GM19455 (cell line): ENCODE measurements at regions not wholly inside any gene's neighbourhood (a gene's known extent, or its start where the extent isn't known, plus 50 kb on each side); places are given as distances from the start of the nearest gene placed in this dataset.
"Not testable (repeated sequence)": the region's sequence is repeated elsewhere in the genome, so short reads cannot be mapped to it uniquely, and the experiment has no call there.

Experiments used
- ATAC-seq: cut with Tn5 transposase; IDR thresholded peaks from one replicate; pipeline ENCODE4 v1.9.1; 2021; ENCODE audit not compliant: unreplicated experiment

DNA sequence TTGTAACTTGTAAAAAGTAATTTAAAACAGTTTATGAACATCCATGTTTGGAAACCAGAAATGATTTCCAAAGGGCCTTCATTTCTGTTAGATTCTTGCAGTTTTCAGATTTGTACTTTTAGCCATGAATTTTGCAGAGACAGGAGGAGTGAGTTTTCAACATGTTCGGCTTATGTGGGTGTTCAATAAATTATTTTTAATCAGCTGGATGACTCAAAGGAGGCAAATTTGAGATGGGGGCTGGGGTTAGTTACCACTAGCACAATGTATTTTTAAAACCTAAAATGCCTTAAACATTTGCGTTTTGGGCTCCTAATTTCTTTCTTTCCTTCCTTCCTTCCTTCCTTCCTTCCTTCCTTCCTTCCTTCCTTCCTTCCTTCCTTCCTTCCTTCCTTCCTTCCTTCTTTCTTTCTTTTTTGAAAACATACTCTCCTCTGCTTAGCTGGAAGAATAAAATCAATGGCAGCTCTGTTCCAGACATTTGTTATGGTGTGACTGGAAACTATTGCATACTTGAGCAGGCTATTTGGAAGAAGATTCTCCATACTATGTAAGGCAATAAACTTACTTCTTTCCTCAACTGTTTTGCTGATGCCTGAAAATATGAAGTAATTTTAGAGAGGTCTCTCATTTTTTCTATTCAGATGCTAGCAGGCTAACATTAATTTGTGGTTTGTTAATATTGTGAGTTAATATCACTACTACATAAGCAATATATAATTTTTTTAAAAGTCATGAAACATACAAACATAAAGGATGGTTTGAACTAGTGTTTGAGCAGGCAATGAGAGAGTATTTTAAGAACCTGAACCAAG, 394.4 kb downstream of the NYAP2 start:
- ATAC-seq = no peak

DNA sequence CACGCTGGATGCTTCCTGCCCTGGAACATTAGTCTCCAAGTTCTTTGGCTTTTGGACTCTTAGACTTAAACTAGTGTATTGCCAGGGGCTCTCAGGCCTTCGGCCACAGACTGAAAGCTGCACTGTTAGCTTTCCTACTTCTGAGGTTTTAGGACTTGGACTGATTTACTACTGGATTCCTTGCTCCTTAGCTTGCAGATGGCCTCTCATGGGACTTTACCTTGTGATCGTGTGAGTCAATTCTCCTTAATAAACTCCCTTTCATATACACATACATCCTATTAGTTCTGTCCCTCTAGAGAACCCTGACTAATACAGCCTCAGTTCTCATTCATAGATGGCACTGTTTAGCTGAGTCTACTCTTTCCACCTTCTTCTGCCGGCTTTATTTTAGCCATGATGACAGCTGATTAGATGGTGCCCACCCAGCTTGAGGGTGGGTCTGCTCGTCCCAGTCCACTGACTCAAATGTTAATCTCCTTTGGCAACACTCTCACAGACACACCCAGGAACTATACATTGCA, 389.1 kb downstream of the NYAP2 start:
- no peak for ATAC-seq

DNA sequence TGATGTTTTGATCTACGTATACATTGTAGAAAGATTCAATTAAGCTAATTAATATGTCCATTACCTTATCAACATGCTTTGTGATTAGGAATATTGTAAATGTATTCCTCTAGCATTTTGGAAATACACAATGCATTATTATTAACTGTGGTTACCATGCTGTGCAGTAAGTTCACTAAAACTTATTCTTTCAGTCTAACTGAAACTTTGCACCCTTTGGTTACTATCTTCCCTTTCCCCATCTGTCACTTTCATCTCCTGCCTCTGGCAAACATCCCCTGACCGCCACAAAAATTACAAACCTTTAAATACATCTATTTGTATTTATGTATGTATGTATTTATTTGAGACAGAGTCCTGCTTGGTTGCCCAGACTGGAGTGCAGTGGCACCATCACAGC, 388.0 kb downstream of the NYAP2 start:
- no peak for ATAC-seq

DNA sequence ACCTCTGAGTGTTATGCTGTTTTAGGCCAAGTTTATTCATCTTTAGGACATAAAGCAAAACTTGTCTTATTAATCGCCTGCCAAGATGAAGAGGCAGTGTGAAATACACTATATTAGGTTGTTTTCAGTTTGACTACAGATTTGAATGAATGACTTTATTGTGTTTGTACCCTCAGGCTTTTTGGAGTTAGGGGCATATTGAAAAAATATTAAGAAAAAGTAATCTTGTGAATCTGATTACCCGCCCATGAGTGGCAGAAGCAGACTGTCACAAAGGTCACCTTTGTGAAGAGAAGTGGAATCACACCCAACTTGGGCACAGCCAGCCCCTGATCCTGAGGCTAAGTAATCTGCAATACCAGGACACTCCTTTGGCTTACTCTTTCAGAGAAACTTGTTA, 382.5 kb downstream of the NYAP2 start:
- ATAC-seq = no peak

DNA sequence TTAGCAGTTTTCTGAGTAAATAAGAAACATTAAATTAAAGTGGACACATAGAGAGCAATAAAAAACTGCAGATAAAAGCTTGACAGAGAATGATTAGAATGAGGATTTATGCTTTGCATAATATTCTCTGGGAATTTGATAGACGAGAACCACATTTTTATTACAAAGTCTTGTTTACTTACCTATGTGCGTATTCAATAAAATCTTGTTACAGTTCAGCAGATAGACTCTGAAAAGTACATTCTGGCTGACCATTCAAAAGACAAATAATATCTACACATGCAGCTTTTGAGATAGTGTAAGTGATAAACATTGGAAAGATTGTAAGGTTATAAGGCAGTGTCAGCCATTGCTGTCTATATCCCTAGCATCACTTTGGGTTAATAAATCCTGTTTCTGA, 381.6 kb downstream of the NYAP2 start:
- ATAC-seq = no peak

DNA sequence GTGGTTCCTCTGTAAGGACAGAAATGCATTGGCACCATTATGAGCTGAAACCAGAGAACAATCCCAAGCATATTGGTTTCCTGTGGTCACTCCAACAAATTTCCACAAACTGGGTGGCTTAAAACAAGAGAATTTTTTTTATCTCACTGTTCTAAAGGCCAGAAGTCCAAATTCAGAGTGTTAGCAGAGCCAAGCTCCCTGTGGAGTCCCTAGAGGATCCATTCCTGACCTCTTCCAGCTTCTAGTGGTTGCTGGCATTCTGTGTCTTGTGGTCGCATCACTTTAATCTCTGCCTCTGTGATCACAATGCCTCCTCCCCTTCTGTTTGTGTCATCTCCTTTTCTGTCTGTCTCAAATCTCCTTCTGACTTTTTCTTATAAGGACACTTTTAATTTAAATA, 380.3 kb downstream of the NYAP2 start:
- no peak for ATAC-seq

DNA sequence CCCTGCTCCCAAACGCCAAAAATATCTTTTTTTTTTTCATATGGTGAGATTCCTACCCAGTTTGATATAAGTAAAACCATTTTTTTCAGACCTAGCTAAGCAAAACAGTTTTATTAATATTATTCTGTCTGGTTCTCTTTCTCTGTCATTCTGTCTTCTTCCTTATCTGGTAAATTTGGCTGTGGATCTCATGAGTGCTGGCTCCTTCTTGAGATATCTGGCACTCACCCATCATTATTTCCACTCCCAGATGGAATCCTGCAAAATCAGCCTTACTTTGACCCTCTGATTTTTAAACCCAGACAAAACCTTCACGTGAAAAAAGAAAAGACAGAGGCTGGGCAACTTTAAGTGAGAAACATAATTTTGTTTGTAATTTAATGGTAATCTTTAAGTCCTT, 373.6 kb downstream of the NYAP2 start:
- ATAC-seq = no peak

DNA sequence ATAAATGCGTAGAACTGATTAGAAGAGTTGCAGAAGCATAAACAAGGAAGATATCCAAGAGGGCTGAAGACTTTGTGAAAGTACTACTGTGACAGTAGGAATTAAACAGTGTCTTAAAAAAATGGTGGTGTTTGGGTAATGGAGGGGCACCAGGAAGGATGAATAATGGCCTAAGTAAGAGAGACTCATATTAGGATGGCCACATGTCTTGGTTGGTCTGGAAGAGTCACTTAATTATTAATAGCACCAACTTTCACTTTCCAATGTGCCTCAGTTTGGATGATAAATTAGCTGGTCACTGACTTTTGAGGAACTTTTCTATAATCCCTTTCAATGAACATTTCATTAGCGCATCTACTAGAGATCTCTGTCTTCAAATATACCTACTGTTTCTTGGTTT, 372.2 kb downstream of the NYAP2 start:
- no peak for ATAC-seq

DNA sequence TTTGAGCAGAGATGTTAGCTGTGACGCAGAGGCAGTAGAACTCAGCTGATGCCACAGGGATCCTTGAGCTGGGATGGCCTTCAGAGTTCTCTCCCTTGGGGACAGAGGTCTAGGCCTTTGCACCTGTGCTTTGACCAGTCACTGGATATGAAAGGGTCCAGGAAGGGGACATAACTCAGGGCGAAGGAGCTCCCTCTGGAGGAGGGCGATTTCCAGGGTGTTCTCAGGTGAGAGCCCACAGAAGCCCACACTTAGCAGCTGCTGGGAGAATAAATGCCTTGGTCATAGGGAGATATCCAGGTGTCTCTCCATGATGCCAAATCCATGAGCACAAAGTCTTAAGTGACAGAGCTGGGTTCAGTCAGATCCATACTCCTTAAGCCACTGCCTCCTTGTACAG, 369.2 kb downstream of the NYAP2 start:
- no peak for ATAC-seq

DNA sequence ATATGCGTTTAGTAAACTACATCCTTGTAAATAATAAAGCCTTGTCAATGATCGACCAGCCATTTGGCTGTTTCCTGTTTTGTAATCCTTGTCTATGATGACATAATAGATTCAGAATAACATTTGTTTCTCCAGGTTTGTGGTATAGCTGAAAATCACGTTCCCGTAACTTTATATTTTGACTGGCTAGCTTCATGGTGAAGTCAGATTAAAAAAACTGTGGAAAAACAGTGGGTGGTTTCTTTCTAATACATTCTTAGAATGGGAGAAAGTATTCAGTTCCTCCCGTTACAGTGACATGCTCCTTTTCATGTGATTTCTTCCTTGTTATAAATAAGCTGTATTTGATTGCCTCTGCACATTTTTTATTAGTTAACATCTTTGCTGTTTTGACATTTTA, 366.9 kb downstream of the NYAP2 start:
- no peak for ATAC-seq

DNA sequence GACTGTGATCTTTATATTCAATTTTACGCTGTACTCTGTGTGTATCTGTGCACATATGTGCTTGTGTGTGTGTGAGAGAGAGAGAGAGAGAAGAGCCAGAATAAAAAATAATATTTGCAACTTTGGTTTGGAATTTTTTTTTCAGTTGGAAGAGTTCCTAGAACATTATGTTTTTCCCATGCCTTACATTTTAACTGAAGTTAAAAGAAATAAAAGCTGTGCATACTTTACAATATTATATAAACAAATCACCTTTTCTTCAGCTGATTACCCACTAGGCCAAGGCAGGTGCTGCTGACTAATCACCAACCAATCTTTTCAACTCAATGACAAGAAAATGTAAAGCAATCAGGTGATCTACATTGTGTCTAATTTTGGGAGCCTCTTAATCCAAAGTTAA, 366.3 kb downstream of the NYAP2 start:
- ATAC-seq = no peak

DNA sequence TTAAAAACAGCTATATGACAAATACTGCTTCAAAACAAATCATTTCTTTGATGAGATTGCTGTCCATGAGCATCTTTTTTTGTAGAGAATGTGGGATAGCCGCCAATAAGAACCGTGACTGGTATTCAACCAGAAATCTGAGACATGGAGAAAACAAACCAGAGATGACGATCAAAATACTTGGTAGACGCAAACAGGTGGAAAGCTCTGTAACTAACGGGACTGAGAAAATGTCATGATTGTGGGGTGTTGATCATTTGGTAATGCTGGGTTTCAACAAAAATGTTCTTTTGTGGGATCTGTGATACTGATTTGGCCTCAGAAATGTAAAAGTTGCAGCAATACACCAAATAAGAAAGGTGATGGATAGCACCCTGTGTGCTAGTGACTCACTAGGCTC, 364.8 kb downstream of the NYAP2 start:
- ATAC-seq = no peak

DNA sequence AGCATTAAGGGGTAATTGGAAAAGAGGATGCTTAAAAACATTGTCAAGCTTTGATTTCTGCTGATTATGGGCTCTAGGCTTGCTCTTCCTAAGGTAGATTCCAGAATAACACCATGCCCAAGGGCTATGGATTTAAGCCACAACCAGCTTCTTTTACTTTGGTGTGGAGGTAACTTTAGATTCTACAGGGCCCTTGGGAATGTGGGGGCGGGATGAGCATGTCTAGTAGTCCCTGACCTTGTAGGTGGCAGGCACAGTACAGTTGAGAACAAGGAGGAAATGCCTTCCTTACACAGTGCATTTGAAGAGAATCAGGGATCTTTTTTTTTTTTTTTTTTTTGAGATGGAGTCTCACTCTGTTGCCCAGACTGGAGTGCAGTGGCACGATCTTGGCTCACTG, 364.2 kb downstream of the NYAP2 start:
- ATAC-seq = no peak

DNA sequence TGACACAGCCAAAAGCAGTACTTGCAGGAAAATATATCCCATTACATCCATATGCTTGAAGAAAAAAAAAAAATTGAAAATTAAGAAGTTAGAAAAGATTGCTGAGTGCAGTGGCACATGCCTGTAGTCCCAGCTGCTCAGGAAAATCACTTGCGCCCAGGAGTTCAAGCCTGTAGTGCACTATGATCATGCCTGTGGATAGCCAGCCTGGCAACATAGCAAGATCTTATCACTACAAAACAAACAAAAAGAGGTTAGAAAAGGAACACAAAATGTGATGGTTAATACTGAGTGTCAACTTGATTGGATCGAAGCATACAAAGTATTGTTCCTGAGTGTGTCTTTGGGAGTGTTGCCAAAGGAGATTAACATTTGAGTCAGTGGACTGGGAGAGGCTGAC, 361.9 kb downstream of the NYAP2 start:
- no peak for ATAC-seq

DNA sequence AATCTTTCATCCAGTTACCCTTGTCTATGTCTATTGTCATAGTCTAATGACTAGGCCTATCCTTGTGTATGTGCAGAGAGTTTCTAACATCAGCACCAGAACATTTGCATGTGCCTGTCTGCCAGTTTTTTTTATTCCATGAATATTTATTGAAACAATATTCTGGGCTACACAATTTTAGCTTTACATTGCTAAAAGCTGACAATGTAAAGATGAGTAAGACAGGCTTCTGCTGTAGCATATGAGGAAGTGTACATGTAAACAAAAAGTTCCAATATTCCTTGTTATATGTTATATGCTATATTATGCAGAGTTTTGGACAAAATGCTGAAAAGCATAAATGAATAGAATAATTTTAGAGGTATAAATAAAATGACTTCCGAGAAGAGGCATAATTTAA, 357.7 kb downstream of the NYAP2 start:
- no peak for ATAC-seq

DNA sequence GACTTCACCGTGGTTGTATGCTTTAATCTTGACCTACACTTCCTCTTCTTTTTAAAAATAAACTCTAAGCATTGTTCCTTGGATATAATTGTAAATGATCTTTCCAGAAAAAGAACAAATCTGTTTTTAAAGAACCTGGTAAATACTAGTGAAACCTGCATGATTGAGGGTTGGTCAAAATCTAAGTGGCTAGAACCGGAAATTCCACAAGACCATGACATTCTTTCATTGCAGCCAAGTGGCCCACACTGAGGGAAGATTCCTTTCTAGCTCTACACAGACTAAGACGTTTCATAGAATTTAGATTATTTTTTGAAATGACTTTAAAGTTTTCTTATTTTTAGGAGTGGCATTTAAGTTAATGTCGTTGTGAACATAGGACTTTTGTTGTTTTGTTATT, 356.7 kb downstream of the NYAP2 start:
- ATAC-seq = no peak

DNA sequence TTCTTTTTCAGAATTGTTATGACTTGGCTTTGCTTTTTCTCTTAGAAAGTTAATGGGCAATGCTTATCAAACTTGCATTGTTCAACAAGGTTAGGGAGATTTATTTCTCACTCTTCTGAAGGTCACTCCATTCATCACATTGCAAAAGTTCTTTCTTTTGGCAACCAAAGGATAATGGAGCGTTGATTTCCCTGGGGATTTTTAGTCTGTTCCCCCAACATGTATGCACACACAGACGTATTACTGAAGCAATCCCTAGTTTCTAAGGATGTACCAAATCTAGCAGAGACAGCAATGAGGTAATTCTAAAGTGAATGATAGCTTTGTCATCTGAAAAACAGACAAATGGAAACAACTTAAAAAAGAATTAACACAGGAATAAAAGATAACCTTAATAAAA, 349.1 kb downstream of the NYAP2 start:
- ATAC-seq = no peak

DNA sequence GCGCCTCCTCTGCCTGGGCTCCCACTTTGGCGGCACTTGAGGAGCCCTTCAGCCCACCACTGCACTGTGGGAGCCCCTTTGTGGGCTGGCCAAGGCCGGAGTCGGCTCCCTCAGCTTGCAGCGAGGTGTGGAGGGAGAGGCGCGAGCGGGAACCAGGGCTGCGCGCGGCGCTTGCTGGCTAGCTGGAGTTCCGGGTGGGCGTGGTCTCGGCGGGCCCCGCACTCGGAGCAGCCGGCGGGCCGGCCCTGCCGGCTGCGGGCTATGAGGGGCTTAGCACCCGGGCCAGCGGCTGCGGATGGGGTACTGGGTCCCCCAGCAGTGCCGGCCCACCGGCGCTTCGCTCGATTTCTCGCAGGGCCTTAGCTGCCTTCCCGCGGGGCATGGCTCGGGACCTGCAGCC, 344.5 kb downstream of the NYAP2 start:
- not testable (repeated sequence) for ATAC-seq

DNA sequence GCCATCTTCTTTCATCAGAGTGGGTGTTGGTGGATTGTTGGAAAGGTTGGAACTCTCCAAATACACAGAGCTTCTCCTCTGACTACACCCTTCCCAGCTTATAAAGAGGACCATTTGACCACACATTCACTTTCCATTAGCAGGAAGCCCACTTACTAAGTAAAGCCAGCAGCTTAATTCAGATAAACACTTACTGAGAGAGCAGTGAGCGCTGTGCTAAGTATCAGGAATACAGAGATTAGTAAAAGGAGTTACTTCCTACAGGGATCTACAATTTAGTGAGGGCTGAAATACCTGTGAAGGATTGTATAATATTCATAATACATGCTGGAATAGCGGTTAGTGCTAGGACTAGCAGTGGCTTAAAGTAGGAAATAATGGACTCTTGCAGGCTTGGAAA, 343.0 kb downstream of the NYAP2 start:
- no peak for ATAC-seq

DNA sequence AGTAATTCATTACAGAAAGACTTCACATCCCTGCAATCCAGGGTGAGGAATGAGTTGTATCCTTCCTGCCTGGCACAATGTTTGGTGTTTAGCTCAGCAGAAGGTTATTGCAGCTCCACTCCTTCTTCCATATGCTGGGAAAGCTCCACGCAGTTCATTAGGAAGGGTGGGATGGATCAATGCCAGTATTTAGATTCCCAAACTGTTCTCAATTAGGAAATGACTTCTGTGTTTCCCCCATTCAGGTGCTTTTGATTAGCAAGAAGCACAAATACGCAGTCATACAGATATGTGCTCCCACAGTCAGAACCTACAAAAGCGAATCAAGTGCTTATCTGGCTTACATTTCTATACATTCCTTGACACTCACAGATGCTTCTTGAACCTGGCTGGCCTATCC, 340.6 kb downstream of the NYAP2 start:
- no peak for ATAC-seq

DNA sequence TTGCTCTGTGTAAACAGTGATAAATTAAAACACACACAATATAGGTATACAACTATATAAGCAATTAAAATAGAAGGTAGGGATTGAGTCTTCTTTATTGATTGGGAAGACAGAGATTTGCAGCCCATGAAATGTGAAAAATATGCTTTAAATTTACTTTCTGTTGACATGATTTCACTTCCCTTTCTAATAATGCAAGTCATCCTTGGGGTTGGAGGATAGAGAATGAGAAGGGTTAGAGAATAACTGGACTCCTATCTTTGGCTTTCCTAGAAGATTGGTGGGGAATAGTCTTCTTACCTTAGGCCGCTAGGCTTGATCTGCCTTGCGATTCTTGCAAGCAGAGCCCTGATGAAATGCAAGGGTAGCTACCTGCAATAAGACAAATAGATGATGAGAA, 339.8 kb downstream of the NYAP2 start:
- ATAC-seq = no peak

DNA sequence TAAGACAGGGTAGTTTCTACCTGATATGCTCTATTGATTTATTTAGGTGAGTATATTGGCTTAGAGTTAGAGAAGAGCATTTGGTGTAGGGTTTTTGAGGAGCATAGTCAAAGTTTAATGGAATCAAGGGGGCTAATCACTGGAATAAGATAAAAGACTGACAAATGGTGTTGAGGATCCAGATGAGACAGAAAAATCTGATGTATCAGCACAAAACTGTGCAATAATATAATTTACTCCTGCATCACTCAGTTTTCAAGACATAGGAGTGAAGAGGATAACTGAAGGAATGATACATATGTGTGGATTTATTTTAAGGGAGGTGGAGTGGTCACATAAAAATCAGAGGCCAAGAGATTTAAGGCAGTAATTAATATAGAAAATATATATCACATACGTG, 339.2 kb downstream of the NYAP2 start:
- ATAC-seq = no peak

DNA sequence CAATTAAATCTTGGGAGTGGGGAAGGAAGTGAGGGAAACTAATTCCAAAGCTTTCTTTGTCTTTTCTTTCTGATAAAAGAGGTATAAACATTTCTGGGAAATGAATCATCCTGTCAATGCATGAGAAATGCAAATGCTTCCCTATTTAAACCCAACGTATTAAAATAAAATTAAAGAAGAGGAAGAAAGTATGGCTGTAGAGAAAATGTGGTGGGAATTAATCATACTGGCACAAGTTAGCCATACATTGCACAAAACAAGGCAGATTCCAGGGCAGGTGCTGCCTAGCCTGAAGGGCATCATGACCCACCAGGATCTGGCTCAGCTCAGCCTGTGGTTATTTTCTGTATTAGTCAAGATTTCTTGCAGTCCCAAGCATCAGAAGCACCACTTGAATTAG, 338.0 kb downstream of the NYAP2 start:
- no peak for ATAC-seq
